SHP77 treated with DMSO at 0.1 percent for 48 hours (cell line): ENCODE measurements at regions not wholly inside any gene's neighbourhood (a gene's known extent, or its start where the extent isn't known, plus 50 kb on each side); places are given as distances from the start of the nearest gene placed in this dataset.

Experiments used
- DNase-seq: peaks from one replicate; lab custom pipeline; 2025; lab: John Stamatoyannopoulos, UW

- no peak for DNase-seq
Measured at GRCh38 chr20:11350126-11351005, 567.3 kb upstream of the BTBD3 start.

GRCh38 chr20:11352041-11352440 is 565.7 kb upstream of the BTBD3 start:
- no peak for DNase-seq

- no peak for DNase-seq
Measured at GRCh38 chr20:11354846-11355245, 562.8 kb upstream of the BTBD3 start.

- DNase-seq, result no peak
Measured at GRCh38 chr20:11355345-11355744, 562.3 kb upstream of the BTBD3 start.

GRCh38 chr20:11356061-11356460 is 561.6 kb upstream of the BTBD3 start:
- no peak for DNase-seq

GRCh38 chr20:11362450-11362849 is 555.2 kb upstream of the BTBD3 start:
- no peak for DNase-seq

- no peak for DNase-seq
Measured at GRCh38 chr20:11364736-11365135, 553.0 kb upstream of the BTBD3 start.

GRCh38 chr20:11366660-11367059 is 551.0 kb upstream of the BTBD3 start:
- DNase-seq, result no peak

GRCh38 chr20:11368499-11368898 is 549.2 kb upstream of the BTBD3 start:
- DNase-seq, result no peak

- DNase-seq, result no peak
Measured at GRCh38 chr20:11368965-11369711, 548.6 kb upstream of the BTBD3 start.

GRCh38 chr20:11371831-11372230 is 545.9 kb upstream of the BTBD3 start:
- no peak for DNase-seq

- no peak for DNase-seq
Measured at GRCh38 chr20:11372876-11373790, 544.6 kb upstream of the BTBD3 start.

- no peak for DNase-seq
Measured at GRCh38 chr20:11375335-11375734, 542.4 kb upstream of the BTBD3 start.

- no peak for DNase-seq
Measured at GRCh38 chr20:11375966-11376365, 541.7 kb upstream of the BTBD3 start.

GRCh38 chr20:11376420-11376819 is 541.3 kb upstream of the BTBD3 start:
- no peak for DNase-seq

- no peak for DNase-seq
Measured at GRCh38 chr20:11376998-11377397, 540.7 kb upstream of the BTBD3 start.

GRCh38 chr20:11377761-11378160 is 539.9 kb upstream of the BTBD3 start:
- DNase-seq, result no peak

GRCh38 chr20:11378252-11378651 is 539.4 kb upstream of the BTBD3 start:
- no peak for DNase-seq

- DNase-seq, result no peak
Measured at GRCh38 chr20:11379257-11380011, 538.3 kb upstream of the BTBD3 start.

- no peak for DNase-seq
Measured at GRCh38 chr20:11380283-11380682, 537.4 kb upstream of the BTBD3 start.

- DNase-seq, result no peak
Measured at GRCh38 chr20:11387189-11387754, 530.4 kb upstream of the BTBD3 start.
